SH-SY5Y (cell line): ENCODE measurements at regions not wholly inside any gene's neighbourhood (a gene's known extent, or its start where the extent isn't known, plus 50 kb on each side); places are given as distances from the start of the nearest gene placed in this dataset.

Experiments
- GATA2 ChIP-seq: IDR thresholded peaks from 2 replicates; pipeline ENCODE4 v1.6.1; 2011; ENCODE audit warnings: mild to moderate bottlenecking, low read depth, low read length
- GATA3 ChIP-seq: IDR thresholded peaks from 2 replicates; pipeline ENCODE4 v1.6.1; 2011; ENCODE audit warnings: low read depth, mild to moderate bottlenecking, low read length, moderate library complexity

DNA sequence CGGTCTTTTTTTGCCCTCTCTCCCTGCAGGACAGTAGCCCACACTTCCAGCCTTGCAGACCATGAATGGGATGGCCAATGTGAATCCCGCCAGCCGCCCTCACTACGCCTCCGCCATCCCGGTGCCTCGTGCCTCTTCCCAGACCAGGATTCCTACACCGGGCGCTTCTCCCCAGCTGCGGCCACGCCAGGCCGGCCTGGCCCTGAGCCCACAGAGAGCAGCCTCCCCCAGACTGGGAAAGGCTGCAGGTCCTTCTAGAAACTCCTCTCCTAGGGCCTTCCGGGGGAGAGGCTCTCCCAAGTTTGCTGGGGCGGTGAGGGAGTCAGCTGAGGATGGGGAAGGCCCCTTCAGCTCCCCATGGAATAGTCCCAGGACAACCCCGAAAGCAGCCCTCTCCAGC, 83.9 kb downstream of the NAV1 start:
- TF ChIP-seq GATA3 (no peak), GATA2 (no peak)

DNA sequence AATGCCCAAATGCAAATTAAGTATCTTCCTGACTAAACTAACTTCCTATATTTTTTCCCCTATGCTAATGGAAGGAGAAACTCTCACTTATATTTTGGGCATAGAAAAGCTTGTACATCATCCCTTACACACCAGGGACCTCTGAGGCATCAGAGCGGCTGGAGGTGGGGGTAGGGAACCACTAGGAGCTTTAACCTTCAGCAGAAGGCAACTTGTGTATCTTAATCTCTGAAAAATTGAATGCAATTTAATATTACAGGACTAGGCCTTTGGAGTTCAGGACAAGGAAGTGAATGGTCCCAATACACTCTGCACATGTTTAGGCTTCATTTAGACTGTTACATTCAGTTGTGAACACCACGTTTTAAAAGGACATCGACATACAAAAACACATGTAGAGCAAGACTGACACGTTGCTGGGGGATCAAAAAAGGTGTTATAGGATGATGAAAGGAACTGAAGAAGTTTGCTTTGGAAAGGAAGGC, 85.9 kb downstream of the NAV1 start:
- no peak for TF ChIP-seq GATA3
- TF ChIP-seq GATA2: no peak

DNA sequence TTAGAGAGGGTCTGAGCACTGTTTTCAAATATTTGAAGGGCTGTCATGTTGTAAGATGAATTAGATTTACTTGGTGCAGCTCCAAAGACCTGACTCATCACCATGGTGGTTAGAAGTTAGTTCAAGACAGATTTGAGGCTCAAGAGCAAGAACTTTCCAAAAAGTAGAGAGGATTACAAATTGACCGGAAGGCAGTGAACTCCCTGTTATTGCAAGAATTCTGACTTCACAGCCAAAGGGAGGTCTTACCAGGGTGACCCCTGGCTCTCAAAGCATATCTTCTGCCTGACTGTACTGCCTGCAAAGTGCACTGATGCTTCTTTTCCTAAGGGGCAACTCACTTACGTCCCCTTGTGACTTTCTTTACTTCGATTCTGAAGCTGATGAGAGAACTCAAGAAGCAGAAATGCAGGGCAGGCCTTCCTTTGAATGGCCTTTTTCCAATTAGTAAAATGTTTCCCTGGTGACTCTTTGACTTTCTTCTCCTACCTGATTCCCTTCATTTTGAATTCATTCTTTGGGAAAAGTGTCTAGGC, 86.4 kb downstream of the NAV1 start:
- no peak for TF ChIP-seq GATA2
- no peak for TF ChIP-seq GATA3

DNA sequence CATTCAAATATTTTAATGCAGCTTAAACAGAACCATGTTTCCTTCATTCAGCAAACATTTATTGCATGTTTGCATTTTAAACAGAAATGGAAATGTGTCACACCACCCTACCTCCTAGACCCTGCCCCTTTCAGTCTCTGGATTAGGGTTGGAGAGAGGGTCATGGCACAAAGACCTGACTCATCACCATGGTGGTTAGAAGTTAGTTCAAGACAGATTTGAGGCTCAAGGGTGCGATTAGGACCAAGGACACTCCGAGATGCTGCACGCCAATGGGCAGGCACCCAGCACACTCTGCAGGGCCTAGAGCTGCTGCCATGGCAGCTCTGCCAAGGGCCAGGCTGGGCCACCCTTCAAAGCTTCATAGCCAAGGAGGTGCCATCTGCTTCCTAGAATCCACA, 86.9 kb downstream of the NAV1 start:
- TF ChIP-seq GATA2 (no peak), GATA3 (no peak)

DNA sequence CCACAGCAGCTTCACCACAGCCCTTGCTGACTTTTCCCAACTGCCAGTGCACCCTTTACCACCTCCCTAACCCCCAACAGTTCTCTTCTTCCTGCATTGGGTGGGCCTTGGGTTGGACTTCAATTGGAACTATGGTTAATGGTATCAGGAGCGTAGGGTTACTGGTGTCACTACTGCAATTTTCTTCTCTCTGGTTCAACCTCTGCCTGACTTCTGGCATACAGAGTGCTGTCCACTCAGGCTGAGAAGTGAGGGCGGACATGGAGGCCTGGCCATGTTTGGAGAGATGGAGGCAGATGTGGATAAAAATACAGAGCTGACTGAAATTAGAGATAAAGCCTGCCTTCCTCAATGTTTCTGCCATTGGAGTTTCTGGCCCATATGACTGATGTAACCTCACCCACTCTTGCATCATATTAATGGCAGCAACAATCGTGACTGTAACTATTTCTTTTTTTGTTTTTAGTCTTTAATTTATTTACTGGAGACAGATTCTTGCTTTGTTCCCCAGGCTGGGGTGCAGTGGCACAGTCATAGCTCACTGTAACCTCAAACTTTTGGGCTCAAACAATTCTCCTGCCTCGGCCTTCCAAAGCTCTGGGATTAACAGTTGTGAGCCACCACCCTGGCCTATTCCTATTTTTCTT, 87.8 kb downstream of the NAV1 start:
- TF ChIP-seq GATA2: no peak
- TF ChIP-seq GATA3: no peak

DNA sequence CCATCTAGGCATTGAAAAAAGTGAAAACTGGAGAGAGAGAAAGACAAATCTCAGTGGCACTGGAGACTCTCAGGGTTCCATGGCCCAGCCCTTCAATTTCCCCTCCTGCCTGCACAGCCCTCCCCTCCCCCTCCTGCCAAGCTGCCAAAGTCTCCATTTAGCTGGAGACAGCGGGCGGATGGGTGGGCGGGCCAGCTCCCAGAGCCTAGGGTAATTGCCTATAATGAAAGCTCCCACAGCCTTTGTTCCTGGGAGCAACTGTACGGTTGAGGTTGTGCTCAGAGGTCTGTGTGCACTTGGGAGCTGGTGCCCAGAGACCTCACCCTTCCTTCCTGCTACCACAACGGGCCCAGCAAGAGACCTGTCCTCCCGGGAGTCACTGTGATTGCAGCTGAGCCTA, 89.6 kb downstream of the NAV1 start:
- TF ChIP-seq GATA3: no peak
- no peak for TF ChIP-seq GATA2

DNA sequence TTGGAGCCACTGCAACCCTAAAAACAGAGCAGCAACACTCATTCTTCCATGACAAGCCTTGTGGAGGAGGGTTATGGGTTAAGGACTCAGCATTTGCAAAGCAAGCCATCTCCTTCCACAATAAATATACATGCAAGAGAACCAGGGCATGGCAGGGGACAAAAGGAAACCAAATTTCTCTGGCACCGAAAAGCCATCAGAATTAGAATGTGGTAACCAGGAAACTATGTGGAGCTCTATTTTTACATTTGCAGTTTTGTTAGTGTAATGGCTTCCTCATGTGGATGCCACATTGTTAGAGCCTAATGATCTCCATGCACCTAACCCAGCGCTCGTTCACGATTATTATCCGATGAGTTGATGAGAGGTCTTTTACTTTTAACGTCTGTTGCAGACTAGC, 91.7 kb downstream of the NAV1 start:
- TF ChIP-seq GATA2 (no peak), GATA3 (no peak)

DNA sequence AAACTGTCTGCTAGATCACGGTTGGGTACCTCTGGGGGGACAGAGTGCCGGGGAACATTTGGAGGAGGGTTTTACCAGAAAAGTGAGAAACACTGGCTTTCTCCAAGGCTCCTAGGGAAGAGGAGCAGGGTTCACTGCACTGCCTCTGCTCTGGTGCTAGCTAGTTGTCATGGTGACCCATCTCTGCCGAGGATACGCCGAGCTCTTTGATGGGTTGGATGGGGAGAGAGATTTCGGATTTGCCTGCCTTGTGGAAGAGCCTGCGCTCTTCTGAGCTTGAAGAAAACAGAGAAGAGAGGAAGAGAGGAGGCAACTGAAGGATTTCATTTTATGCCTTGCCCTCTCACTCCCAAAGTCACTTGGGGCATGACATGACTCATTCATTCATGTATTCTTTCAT, 92.1 kb downstream of the NAV1 start:
- TF ChIP-seq GATA2 (no peak), GATA3 (no peak)

DNA sequence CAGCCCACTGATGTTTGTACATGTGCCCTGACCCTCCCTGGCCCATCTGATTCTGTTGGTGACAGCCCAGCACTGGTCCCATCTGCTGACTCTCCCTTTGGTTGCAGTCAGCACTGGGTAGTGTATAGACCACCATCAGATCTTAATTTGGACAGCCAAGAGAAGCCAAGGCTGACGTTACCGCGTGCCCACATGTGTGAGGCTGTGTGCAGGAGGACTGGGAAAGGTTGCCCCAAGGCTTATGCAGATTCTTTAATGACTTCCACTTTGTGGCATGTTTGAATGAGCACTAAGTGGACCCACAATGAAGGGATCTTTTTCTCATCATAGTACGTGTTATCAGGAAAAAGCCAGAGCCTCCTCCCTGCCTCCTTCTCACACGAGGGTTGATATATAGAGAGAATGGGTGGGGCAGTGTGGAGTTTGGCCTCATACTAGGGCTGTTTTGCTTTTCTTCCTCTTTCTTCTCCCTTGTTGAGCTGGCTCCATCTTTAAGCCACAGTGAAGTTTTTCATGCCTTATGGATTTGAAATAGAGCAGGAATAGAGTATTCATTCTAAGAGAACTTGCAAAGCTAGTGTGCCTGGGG, 93.5 kb downstream of the NAV1 start:
- TF ChIP-seq GATA2: no peak
- TF ChIP-seq GATA3: no peak

DNA sequence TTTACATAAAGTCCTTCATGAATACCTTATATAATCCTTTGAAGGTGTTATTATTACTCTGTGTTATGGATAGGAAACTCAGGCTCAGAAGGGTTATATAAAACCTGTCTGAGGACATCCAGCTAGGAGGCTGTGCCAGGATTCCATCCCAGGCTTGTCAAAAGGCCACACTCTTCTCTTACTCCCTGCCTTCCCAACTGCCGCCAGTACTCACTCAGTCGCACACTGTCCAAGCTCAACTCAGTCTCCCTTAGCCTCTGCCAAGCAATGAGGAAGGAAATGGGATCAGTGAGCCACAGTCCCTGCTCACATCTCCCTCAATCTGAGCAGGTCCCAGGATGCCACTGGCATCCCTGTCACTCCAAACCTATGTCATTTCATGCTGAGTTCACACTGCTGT, 94.4 kb downstream of the NAV1 start:
- TF ChIP-seq GATA2 (no peak), GATA3 (no peak)

DNA sequence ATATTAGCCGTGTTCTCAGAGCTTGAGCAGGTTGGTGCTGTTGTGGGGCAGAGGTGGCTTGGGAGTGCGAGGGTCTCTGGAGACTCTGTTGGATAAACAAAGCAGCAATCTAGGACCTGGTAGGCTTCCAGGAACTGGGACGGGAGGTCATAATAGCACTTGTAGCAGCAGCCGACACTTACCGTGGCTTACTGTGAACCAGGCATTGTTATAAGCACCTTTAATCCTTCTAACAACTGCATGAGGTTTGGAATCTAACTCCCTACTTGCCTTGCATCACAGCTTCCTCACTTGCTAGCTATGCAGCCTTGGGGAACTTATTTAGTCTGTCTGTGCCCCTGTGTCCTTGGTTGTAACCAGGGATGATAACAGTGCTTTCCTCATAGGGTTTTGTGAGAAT, 94.9 kb downstream of the NAV1 start:
- TF ChIP-seq GATA3 (no peak), GATA2 (no peak)

DNA sequence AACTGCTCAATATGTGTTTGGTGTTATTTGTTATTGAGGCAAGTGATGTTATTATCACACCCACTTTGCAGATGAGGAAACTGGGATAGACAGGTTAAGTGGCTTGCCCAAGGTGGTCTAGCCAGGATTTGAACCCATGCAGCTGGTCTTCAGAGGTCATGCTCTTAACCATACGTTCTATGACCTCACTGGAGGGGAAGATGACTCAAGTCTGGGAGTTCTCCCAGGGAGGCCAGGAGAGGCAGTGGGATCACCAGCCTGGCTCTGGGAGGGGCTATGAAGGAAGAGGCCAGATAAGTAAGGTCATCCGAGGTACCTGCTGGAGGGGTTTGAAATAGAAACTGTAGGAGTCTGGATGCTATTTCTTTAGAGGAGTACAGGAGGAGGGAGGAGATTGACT, 95.3 kb downstream of the NAV1 start:
- no peak for TF ChIP-seq GATA2
- no peak for TF ChIP-seq GATA3

DNA sequence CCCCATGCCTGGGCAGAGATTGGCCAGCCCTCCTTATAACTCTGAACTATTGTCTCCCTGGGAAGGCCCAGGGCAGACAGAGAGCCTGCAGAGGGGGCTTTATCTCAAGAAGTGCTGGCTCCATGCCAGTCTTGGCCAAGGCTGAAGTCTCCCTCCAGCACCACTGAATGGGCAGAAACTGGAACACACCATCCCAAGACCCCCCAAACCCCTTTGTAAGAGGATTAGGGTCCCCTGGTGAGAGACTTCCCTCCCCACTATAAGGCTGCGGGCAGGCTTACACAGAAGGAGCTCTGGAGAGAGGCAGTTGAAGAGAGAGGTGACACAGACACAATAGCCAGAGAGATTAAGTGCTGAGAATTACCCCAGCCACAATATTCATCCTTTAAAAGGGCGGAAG, 97.2 kb downstream of the NAV1 start:
- TF ChIP-seq GATA2: no peak
- no peak for TF ChIP-seq GATA3

DNA sequence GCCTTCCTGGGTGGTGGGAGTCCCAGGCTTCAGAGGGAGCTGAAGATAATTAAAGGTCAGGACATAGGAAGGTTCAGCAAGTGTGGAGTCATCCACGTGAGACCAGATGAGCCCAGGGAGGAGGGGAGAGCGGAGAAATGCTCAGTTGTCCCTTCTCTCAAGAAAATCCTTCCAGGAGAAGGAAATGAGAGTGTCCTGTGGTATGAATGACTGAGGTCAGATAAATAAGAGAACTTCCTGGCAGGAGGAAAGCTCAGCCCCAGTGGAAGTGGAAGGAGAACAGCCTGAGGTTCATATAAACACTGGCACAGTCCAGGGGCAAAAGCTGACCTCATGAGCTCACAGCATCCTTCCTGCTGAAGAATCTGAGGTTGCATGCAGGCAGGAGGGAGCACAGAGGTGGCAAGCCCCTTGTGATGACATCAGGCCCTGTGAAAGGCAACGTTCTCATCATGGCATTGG, 97.6 kb downstream of the NAV1 start:
- TF ChIP-seq GATA2 (no peak), GATA3 (no peak)
